Inflammatory macrophage treated with lipopolysaccharide for 1 hour (primary cell): ENCODE measurements at regions not wholly inside any gene's neighbourhood (a gene's known extent, or its start where the extent isn't known, plus 50 kb on each side); places are given as distances from the start of the nearest gene placed in this dataset.

Experiments used
- DNase-seq, 2 donors: peaks; one replicate each; pipeline ENCODE4 v3.0.0-alpha.2; 2020 to 2022

- DNase-seq, result no peak
Measured at GRCh38 chr21:21605521-21605920, 607.3 kb downstream of the NCAM2 start.

- DNase-seq, result no peak
Measured at GRCh38 chr21:21606041-21606440, 607.8 kb downstream of the NCAM2 start.

- DNase-seq, result peak; percentile 4 to 12
Measured at GRCh38 chr21:21612466-21612865, 614.3 kb downstream of the NCAM2 start.

- DNase-seq, result no peak
Measured at GRCh38 chr21:21614966-21615365, 616.8 kb downstream of the NCAM2 start.

GRCh38 chr21:21622460-21623234, 624.4 kb downstream of the NCAM2 start:
- no peak for DNase-seq

- no peak for DNase-seq
Measured at GRCh38 chr21:21624674-21625073, 626.5 kb downstream of the NCAM2 start.

GRCh38 chr21:21631961-21632360, 633.8 kb downstream of the NCAM2 start:
- DNase-seq, result no peak

- DNase-seq, result no peak
Measured at GRCh38 chr21:21632926-21633325, 634.7 kb downstream of the NCAM2 start.

- no peak for DNase-seq
Measured at GRCh38 chr21:21661741-21662140, 663.5 kb downstream of the NCAM2 start.

- no peak for DNase-seq
Measured at GRCh38 chr21:21662776-21663175, 664.6 kb downstream of the NCAM2 start.

GRCh38 chr21:21664871-21665270, 666.7 kb downstream of the NCAM2 start:
- DNase-seq, result no peak

GRCh38 chr21:21666689-21667088, 668.5 kb downstream of the NCAM2 start:
- DNase-seq, result no peak

GRCh38 chr21:21668198-21668597, 670.0 kb downstream of the NCAM2 start:
- DNase-seq, result no peak

- DNase-seq, result no peak
Measured at GRCh38 chr21:21673959-21674358, 675.8 kb downstream of the NCAM2 start.

GRCh38 chr21:21675601-21676000, 677.4 kb downstream of the NCAM2 start:
- no peak for DNase-seq

GRCh38 chr21:21682172-21682571, 684.0 kb downstream of the NCAM2 start:
- DNase-seq, result no peak

GRCh38 chr21:21688889-21689288, 690.7 kb downstream of the NCAM2 start:
- no peak for DNase-seq

- no peak for DNase-seq
Measured at GRCh38 chr21:21690068-21690665, 692.0 kb downstream of the NCAM2 start.

- no peak for DNase-seq
Measured at GRCh38 chr21:21712748-21713520, 714.7 kb downstream of the NCAM2 start.

- DNase-seq, result no peak
Measured at GRCh38 chr21:21713651-21714180, 715.5 kb downstream of the NCAM2 start.

- DNase-seq, result no peak
Measured at GRCh38 chr21:21714426-21714825, 716.2 kb downstream of the NCAM2 start.

GRCh38 chr21:21715266-21715969, 717.2 kb downstream of the NCAM2 start:
- no peak for DNase-seq

- DNase-seq, result no peak
Measured at GRCh38 chr21:21722731-21723130, 724.5 kb downstream of the NCAM2 start.
